Bronchial epithelial cell (primary cell): ENCODE measurements at regions not wholly inside any gene's neighbourhood (a gene's known extent, or its start where the extent isn't known, plus 50 kb on each side); places are given as distances from the start of the nearest gene placed in this dataset.
A peak's percentile ranks its signal among the peaks of the same experiment; 100 is the strongest.

Experiments used
- DNase-seq: peaks from one replicate; pipeline ENCODE4 v3.0.0-alpha.2; 2010; ENCODE audit warnings: low read depth
- FAIRE-seq: peaks from 2 replicates; lab custom pipeline; 2011; peaks lifted over from hg19 to GRCh38; lab: Jason Lieb, UNC
- H3K27me3 ChIP-seq: 2 replicates; pipeline ENCODE4 v1.5.1; 2011; ENCODE audit warnings: low read length; ENCODE audit not compliant: control insufficient read depth, insufficient read depth
- H3K36me3 ChIP-seq: 2 replicates; pipeline ENCODE4 v1.5.1; 2011; ENCODE audit warnings: low read length; ENCODE audit not compliant: control insufficient read depth, insufficient read depth
- H3K4me3 ChIP-seq: 2 replicates; pipeline ENCODE4 v1.5.1; 2011; ENCODE audit warnings: mild to moderate bottlenecking, low read depth, low read length, control low read depth
- TF ChIP-seq, protein P1 (sequence below): IDR thresholded peaks from 2 replicates; pipeline ENCODE4 v1.5.1; 2011; ENCODE audit warnings: mild to moderate bottlenecking, moderate library complexity, low read length, control low read depth, inconsistent platforms; ENCODE audit not compliant: insufficient read depth, severe bottlenecking

DNA sequence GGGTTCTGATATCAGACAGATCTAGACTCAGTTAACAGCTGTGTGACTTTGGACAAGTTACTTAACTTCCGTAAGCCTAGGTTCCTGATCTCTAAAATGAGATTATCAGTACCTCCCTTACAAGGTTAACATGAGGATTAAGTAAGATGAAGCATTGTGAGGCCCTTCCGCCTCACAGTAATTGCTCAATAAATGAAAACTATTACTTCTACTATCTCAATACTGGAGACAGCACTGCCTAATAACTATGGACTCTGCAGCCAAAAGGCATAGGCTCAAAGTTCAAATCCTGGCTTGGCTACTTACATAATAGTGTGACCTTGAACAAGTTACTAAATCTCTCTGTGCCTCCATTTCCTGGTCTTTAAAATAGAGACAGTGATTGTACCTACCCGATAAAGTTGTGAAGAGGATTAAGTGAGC is 82.0 kb upstream of the ATP11B start:
- FAIRE-seq, result no peak

DNA sequence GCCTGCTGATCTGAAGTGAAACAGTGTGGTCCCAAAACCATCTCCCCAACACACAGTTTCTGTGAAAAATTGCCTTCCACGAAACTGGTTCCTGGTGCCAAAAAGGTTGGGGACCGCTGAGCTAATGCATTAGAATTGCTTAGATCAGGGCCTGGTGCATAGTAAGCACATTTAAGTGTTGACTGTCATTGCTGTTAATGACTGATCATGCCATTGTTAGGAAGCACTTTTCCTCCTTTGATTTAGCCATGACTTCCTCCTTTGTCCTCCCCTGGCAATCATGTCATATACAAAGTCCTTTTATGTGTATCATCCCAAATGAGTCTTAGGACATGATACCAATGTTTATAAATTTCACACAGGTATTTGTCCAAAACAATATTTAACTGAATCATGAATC is 81.5 kb upstream of the ATP11B start:
- Histone ChIP-seq H3K36me3 (no peaks in the 10 kb centered on the region), H3K27me3 (no peaks in the 10 kb centered on the region), H3K4me3 (no peak overlapping the region)
- TF ChIP-seq, protein P1, sequence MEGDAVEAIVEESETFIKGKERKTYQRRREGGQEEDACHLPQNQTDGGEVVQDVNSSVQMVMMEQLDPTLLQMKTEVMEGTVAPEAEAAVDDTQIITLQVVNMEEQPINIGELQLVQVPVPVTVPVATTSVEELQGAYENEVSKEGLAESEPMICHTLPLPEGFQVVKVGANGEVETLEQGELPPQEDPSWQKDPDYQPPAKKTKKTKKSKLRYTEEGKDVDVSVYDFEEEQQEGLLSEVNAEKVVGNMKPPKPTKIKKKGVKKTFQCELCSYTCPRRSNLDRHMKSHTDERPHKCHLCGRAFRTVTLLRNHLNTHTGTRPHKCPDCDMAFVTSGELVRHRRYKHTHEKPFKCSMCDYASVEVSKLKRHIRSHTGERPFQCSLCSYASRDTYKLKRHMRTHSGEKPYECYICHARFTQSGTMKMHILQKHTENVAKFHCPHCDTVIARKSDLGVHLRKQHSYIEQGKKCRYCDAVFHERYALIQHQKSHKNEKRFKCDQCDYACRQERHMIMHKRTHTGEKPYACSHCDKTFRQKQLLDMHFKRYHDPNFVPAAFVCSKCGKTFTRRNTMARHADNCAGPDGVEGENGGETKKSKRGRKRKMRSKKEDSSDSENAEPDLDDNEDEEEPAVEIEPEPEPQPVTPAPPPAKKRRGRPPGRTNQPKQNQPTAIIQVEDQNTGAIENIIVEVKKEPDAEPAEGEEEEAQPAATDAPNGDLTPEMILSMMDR, result no peak
- DNase-seq, result no peak
- FAIRE-seq, result no peak

More for the DNA sequence above, 82.0 kb upstream of the ATP11B start:
- TF ChIP-seq, protein P1, result no peak
- no peak overlapping the region for H3K4me3 ChIP-seq
- no peaks in the 10 kb centered on the region for H3K27me3 ChIP-seq
- H3K36me3 ChIP-seq, result no peaks in the 10 kb centered on the region
- no peak for DNase-seq

DNA sequence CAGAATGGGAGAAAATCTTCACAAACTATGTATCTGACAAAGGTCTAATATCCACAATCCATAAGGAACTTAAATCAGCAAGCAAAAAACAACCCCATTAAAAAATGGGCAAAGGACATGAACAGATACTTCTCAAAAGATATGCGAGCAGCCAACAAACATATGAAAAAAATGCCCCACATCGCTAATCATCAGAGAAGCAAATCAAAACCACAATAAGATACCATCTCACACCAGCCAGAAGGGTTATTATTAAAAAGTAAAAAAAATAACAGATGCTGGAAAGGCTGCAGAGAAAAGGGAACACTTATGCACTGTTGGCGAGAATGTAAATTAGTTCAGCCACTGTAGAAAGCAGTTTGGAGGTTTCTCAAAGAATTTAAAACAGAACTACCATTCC is 80.2 kb upstream of the ATP11B start:
- no peak for FAIRE-seq
- Histone ChIP-seq H3K36me3 (no peaks in the 10 kb centered on the region), H3K4me3 (no peak overlapping the region), H3K27me3 (no peaks in the 10 kb centered on the region)
- DNase-seq, result no peak
- TF ChIP-seq, protein P1, result no peak

DNA sequence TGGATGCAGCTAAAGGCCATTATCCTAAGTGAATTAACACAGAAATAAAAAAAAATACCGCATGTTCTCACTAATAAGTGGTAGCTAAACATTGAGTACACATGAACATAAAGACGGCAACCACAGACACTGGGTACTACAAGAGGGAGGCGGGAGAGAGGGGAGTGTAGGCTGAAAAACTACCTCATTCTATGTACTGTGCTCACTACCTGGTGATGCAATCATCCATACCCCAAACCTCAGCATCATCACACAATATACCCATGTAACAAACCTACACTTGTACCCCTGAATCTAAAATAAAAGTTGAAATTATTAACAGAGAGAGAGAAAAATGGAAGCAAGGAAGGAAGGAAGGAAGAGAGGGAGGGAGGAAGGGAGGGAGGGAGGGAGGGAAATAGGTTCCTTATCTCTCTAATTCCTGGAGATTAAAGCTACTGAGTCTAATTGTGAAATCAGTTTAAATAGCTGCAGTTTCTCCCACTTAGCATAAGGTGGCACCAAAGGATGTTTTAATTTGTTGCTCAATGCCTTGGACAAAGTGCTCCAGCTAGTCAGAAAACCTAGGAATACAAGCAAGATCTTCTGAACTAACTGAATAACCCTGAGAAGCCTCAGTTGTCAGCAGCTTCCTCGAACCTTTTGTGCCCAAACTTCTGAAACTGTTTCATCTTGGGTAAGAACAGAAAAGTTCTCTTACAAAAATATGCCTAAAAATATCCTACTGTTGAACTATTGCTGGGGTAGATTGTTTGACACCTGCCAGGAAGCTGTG is 79.4 kb upstream of the ATP11B start:
- Histone ChIP-seq H3K27me3 (no peaks in the 10 kb centered on the region), H3K4me3 (no peak overlapping the region), H3K36me3 (no peaks in the 10 kb centered on the region)
- peak; percentile 76 for DNase-seq
- FAIRE-seq, result no peak
- TF ChIP-seq, protein P1, result peak; percentile 60

DNA sequence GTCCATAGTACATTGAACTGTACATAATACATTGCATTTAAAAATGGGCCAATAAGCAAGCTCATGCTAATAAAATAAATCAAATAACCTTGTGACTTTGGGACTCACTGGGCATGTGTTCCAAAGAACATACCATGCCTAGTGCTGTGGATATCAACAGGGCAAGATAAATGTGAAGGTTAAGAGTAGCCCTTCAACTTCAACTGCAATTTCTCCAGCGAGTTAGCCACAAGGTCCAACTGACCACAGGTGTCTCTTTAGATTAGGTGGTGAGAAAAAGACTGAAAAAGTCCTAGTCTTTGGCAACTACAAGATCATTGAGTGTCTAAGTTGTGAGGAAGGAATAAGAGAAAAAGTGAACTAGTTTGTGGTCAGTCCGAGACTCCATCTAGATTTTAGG is 78.3 kb upstream of the ATP11B start:
- no peaks in the 10 kb centered on the region for H3K27me3 ChIP-seq
- no peaks in the 10 kb centered on the region for H3K36me3 ChIP-seq
- TF ChIP-seq, protein P1, result no peak
- no peak for FAIRE-seq
- no peak overlapping the region for H3K4me3 ChIP-seq
- DNase-seq, result no peak
